G401 (cell line): ENCODE measurements at regions not wholly inside any gene's neighbourhood (a gene's known extent, or its start where the extent isn't known, plus 50 kb on each side); places are given as distances from the start of the nearest gene placed in this dataset.

Source experiments
- DNase-seq: peaks from one replicate; pipeline ENCODE4 v3.0.0-alpha.2; 2015; ENCODE audit warnings: low spot score
- in situ Hi-C: cut with HindIII; loops from 2 replicates; pipeline ENCODE4 v1.10.0; 2016; ENCODE audit warnings: low sequenced_read_pairs, mixed read lengths

- DNase-seq: no peak
- in situ Hi-C loops: no loop called here
Observed at GRCh38 chr20:16939051-16939450, 190.9 kb downstream of the OTOR start.

- DNase-seq: no peak
- in situ Hi-C loops: no loop called here
Observed at GRCh38 chr20:16940701-16941100, 192.5 kb downstream of the OTOR start.

GRCh38 chr20:16942051-16942450, 193.9 kb downstream of the OTOR start:
- DNase-seq: no peak
- in situ Hi-C loops: no loop called here

GRCh38 chr20:16942756-16943155, 194.6 kb downstream of the OTOR start:
- no peak for DNase-seq
- in situ Hi-C loops: no loop called here

GRCh38 chr20:16944745-16945144, 196.6 kb downstream of the OTOR start:
- in situ Hi-C loops: no loop called here

GRCh38 chr20:16945619-16946018, 197.5 kb downstream of the OTOR start:
- in situ Hi-C loops: no loop called here
- DNase-seq: no peak

More at GRCh38 chr20:16944745-16945144, 196.6 kb downstream of the OTOR start:
- no peak for DNase-seq

- DNase-seq: no peak
- in situ Hi-C loops: no loop called here
Observed at GRCh38 chr20:16946097-16946496, 197.9 kb downstream of the OTOR start.

GRCh38 chr20:16947479-16947878, 199.3 kb downstream of the OTOR start:
- in situ Hi-C loops: no loop called here
- DNase-seq: peak; percentile 92

- no peak for DNase-seq
- in situ Hi-C loops: no loop called here
Observed at GRCh38 chr20:16951876-16952275, 203.7 kb downstream of the OTOR start.

GRCh38 chr20:16952965-16953364, 204.8 kb downstream of the OTOR start:
- no peak for DNase-seq
- in situ Hi-C loops: no loop called here

GRCh38 chr20:16953858-16954257, 205.7 kb downstream of the OTOR start:
- DNase-seq: no peak
- in situ Hi-C loops: no loop called here

GRCh38 chr20:16955462-16955861, 207.3 kb downstream of the OTOR start:
- DNase-seq: no peak
- in situ Hi-C loops: no loop called here

- in situ Hi-C loops: no loop called here
- no peak for DNase-seq
Observed at GRCh38 chr20:16955971-16956370, 207.8 kb downstream of the OTOR start.

GRCh38 chr20:16965401-16965800, 217.2 kb downstream of the OTOR start:
- in situ Hi-C loops: no loop called here

GRCh38 chr20:16966276-16966880, 218.2 kb downstream of the OTOR start:
- in situ Hi-C loops: no loop called here
- DNase-seq: no peak

More at GRCh38 chr20:16965401-16965800, 217.2 kb downstream of the OTOR start:
- no peak for DNase-seq

GRCh38 chr20:16968099-16968498, 219.9 kb downstream of the OTOR start:
- in situ Hi-C loops: no loop called here

GRCh38 chr20:16970776-16971175, 222.6 kb downstream of the OTOR start:
- in situ Hi-C loops: no loop called here
- peak; percentile 50 for DNase-seq

More at GRCh38 chr20:16968099-16968498, 219.9 kb downstream of the OTOR start:
- DNase-seq: no peak

GRCh38 chr20:16974080-16974854, 226.1 kb downstream of the OTOR start:
- DNase-seq: no peak
- in situ Hi-C loops: no loop called here

GRCh38 chr20:16974855-16975162, 226.7 kb downstream of the OTOR start:
- no peak for DNase-seq
- in situ Hi-C loops: no loop called here

- in situ Hi-C loops: no loop called here
- peak; percentile 79 for DNase-seq
Observed at GRCh38 chr20:16975682-16976081, 227.5 kb downstream of the OTOR start.

GRCh38 chr20:16978497-16978896, 230.3 kb downstream of the OTOR start:
- in situ Hi-C loops: no loop called here

More at GRCh38 chr20:16978497-16978896, 230.3 kb downstream of the OTOR start:
- DNase-seq: no peak
